Ovary (tissue), 3 donors: ENCODE measurements at regions not wholly inside any gene's neighbourhood (a gene's known extent, or its start where the extent isn't known, plus 50 kb on each side); places are given as distances from the start of the nearest gene placed in this dataset.

ENCODE experiments used
- POLR2A ChIP-seq: fragments of 450-650 bp; IDR thresholded peaks from one replicate; pipeline ENCODE4 v1.6.1; 2017; ENCODE audit warnings: antibody characterized with exemption, mild to moderate bottlenecking, moderate library complexity
- TF ChIP-seq, protein P1 (sequence below), 3 donors: fragments of 450-650 bp in 2 of 3; fragments of 200-600 bp in 1 of 3; IDR thresholded peaks; one replicate each; pipeline versions ENCODE4 v1.5.1 to v1.8.0; 2016 to 2022; ENCODE audit warnings: antibody characterized with exemption in 3 of 3, mild to moderate bottlenecking in 1 of 3
- donor health status: DM: no; HTN: no; CAD: no.

DNA sequence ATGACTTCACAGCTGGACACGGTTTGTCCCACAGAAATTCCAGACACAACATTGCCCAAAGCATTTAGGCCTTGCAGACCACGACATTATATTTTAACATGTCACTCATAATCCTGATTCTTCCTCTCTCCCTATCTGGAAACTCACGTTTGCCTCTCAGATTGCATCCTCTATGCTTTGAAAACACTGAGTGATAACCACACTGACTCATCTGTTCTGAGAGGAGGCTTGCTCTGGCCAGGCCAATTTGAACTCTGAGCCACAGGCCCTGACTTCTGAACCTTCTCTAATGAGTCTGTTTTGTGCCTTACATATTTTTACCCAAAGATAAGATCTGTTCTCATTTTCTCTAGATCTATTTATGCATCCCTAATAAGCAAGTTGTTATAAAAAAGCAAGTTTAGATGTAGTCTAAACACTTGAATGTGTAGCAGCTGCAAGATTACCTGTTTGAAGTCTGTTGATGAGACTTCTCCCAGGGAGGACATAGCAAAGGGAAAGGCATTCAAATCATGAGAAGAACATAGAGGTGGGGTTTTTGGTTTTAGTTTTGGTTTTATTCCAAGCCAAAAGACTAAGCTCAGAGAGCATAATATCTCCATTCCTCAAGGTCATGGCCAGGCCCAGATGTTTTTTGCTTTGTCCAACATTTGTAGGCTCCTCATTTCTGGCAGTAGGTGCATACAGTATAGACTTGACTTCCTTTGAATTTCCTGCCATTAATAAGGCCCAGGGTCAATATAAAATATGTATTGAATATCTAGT, 234.4 kb upstream of the LRTM1 start:
- TF ChIP-seq, protein P1, sequence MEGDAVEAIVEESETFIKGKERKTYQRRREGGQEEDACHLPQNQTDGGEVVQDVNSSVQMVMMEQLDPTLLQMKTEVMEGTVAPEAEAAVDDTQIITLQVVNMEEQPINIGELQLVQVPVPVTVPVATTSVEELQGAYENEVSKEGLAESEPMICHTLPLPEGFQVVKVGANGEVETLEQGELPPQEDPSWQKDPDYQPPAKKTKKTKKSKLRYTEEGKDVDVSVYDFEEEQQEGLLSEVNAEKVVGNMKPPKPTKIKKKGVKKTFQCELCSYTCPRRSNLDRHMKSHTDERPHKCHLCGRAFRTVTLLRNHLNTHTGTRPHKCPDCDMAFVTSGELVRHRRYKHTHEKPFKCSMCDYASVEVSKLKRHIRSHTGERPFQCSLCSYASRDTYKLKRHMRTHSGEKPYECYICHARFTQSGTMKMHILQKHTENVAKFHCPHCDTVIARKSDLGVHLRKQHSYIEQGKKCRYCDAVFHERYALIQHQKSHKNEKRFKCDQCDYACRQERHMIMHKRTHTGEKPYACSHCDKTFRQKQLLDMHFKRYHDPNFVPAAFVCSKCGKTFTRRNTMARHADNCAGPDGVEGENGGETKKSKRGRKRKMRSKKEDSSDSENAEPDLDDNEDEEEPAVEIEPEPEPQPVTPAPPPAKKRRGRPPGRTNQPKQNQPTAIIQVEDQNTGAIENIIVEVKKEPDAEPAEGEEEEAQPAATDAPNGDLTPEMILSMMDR (IDR thresholded peaks at IDR 0.05), result no peak
- no peak for TF ChIP-seq POLR2A
